GM23338 (cell line): ENCODE measurements at regions not wholly inside any gene's neighbourhood (a gene's known extent, or its start where the extent isn't known, plus 50 kb on each side); places are given as distances from the start of the nearest gene placed in this dataset.

ENCODE experiments used
- ATAC-seq: fragments of 200-7000 bp; cut with Tn5 transposase; 3 replicates; pipeline ENCODE4 v1.9.1; 2020
- DNase-seq: peaks from one replicate; pipeline ENCODE4 v3.0.0-alpha.2; 2015; ENCODE audit warnings: low spot score
- H2AFZ ChIP-seq: fragments of 200-600 bp; sonication (generic); 2 replicates; pipeline ENCODE4 v1.8.0; 2016; ENCODE audit warnings: antibody characterized with exemption, mild to moderate bottlenecking, moderate library complexity
- H3F3A ChIP-seq: fragments of 200-600 bp; sonication (generic); replicated peaks from 2 replicates; pipeline ENCODE4 v1.8.0; 2017; ENCODE audit warnings: antibody characterized with exemption, mixed run types, low read depth
- H3K27ac ChIP-seq: fragments of 200-600 bp; sonication (generic); 2 replicates; pipeline ENCODE4 v1.6.1; 2016; ENCODE audit warnings: low read depth
- H3K27me3 ChIP-seq: fragments of 200-600 bp; sonication (generic); 2 replicates; pipeline ENCODE4 v1.8.0; 2016; ENCODE audit warnings: mild to moderate bottlenecking, mixed run types, moderate library complexity; ENCODE audit not compliant: insufficient read depth
- H3K36me3 ChIP-seq: fragments of 200-600 bp; sonication (generic); 2 replicates; pipeline ENCODE4 v1.8.0; 2016; ENCODE audit warnings: mild to moderate bottlenecking; ENCODE audit not compliant: insufficient read depth
- H3K4me1 ChIP-seq: fragments of 200-600 bp; sonication (generic); 2 replicates; pipeline ENCODE4 v1.8.0; 2016; ENCODE audit warnings: mild to moderate bottlenecking, moderate library complexity; ENCODE audit not compliant: insufficient read depth
- H3K4me2 ChIP-seq: fragments of 200-600 bp; sonication (generic); 2 replicates; pipeline ENCODE4 v1.7.1; 2017; ENCODE audit warnings: mixed run types
- H3K4me3 ChIP-seq: fragments of 200-600 bp; sonication (generic); 2 replicates; pipeline ENCODE4 v1.6.1; 2016; ENCODE audit warnings: mixed run types
- H3K79me2 ChIP-seq: fragments of 200-600 bp; sonication (generic); replicated peaks from 2 replicates; pipeline ENCODE4 v1.8.0; 2017; ENCODE audit warnings: mild to moderate bottlenecking; ENCODE audit not compliant: insufficient read depth
- H3K9me2 ChIP-seq: fragments of 200-600 bp; sonication (generic); 2 replicates; pipeline ENCODE4 v1.8.0; 2017; ENCODE audit not compliant: insufficient read depth
- H4K20me1 ChIP-seq: fragments of 200-600 bp; sonication (generic); replicated peaks from 2 replicates; pipeline ENCODE4 v1.8.0; 2017; ENCODE audit warnings: mild to moderate bottlenecking; ENCODE audit not compliant: insufficient read depth
- H3K27ac Mint-ChIP-seq: 2 replicates; pipeline ENCODE4 v1.8.0; 2020; ENCODE audit warnings: inconsistent platforms, mild to moderate bottlenecking, moderate library complexity, mixed read lengths
- H3K27me3 Mint-ChIP-seq: 3 replicates; pipeline ENCODE4 v1.8.0; 2022; ENCODE audit warnings: low read depth, mild to moderate bottlenecking, moderate library complexity, mixed read lengths, inconsistent platforms; ENCODE audit not compliant: insufficient read depth, poor library complexity
- H3K36me3 Mint-ChIP-seq: 3 replicates; pipeline ENCODE4 v1.8.0; 2021; ENCODE audit warnings: low read depth, mild to moderate bottlenecking, inconsistent platforms, moderate library complexity, mixed read lengths
- H3K4me1 Mint-ChIP-seq: 3 replicates; pipeline ENCODE4 v1.8.0; 2020; ENCODE audit warnings: mild to moderate bottlenecking, inconsistent platforms, mixed read lengths
- H3K4me3 Mint-ChIP-seq: 3 replicates; pipeline ENCODE4 v1.8.0; 2021; ENCODE audit warnings: moderate library complexity, mild to moderate bottlenecking, inconsistent platforms, mixed read lengths
- H3K9me3 Mint-ChIP-seq: 3 replicates; pipeline ENCODE4 v1.8.0; 2020; ENCODE audit warnings: moderate library complexity, mild to moderate bottlenecking, inconsistent platforms, mixed read lengths
- CREB1 ChIP-seq: fragments of 250-450 bp; sonication (Bioruptor Pico); IDR thresholded peaks from 2 replicates; pipeline ENCODE4 v1.5.0; 2020; ENCODE audit warnings: low read depth, mild to moderate bottlenecking, moderate library complexity
- CTCF ChIP-seq, 2 experiments: fragments of 200-600 bp in 1 of 2; sonication (generic) in 1 of 2; conservative IDR thresholded peaks; 2 replicates each; pipeline versions ENCODE4 v1.5.1 to v1.6.1; 2016 to 2017; ENCODE audit warnings: antibody characterized with exemption in 2 of 2, low read depth in 2 of 2, mild to moderate bottlenecking in 2 of 2, moderate library complexity in 1 of 2
- ETS1 ChIP-seq: IDR thresholded peaks from 2 replicates; pipeline ENCODE4 v1.6.1; 2016; ENCODE audit warnings: antibody characterized with exemption
- EZH2 ChIP-seq: fragments of 200-600 bp; sonication (generic); IDR thresholded peaks from one replicate; pipeline ENCODE4 v1.8.0; 2017; ENCODE audit warnings: antibody characterized with exemption, mild to moderate bottlenecking, low read depth; ENCODE audit not compliant: unreplicated experiment
- EZH2phosphoT487 ChIP-seq: fragments of 200-600 bp; sonication (generic); IDR thresholded peaks from one replicate; pipeline ENCODE4 v1.8.1; 2018; ENCODE audit warnings: antibody characterized with exemption; ENCODE audit not compliant: unreplicated experiment
- JUNB ChIP-seq: IDR thresholded peaks from one replicate; pipeline ENCODE4 v1.6.1; 2016; ENCODE audit warnings: antibody characterized with exemption; ENCODE audit not compliant: unreplicated experiment
- NANOG ChIP-seq: IDR thresholded peaks from 2 replicates; pipeline ENCODE4 v1.6.1; 2016; ENCODE audit warnings: antibody characterized with exemption, borderline replicate concordance
- POLR2AphosphoS5 ChIP-seq: IDR thresholded peaks from 2 replicates; pipeline ENCODE4 v1.6.1; 2016; ENCODE audit warnings: antibody characterized with exemption, low read depth
- REST ChIP-seq: IDR thresholded peaks from one replicate; pipeline ENCODE4 v1.6.1; 2018; ENCODE audit warnings: antibody characterized with exemption; ENCODE audit not compliant: unreplicated experiment
- STAT1 ChIP-seq: IDR thresholded peaks from one replicate; pipeline ENCODE4 v1.6.1; 2016; ENCODE audit warnings: antibody characterized with exemption; ENCODE audit not compliant: unreplicated experiment
- ZNF114 ChIP-seq: fragments of 250-450 bp; sonication (Bioruptor Pico); IDR thresholded peaks from 2 replicates; pipeline ENCODE4 v1.5.0; 2020; ENCODE audit warnings: mild to moderate bottlenecking, moderate library complexity
- ZNF331 ChIP-seq: fragments of 250-450 bp; sonication (Bioruptor Pico); IDR thresholded peaks from 2 replicates; pipeline ENCODE4 v1.5.0; 2020; ENCODE audit warnings: low read depth, mild to moderate bottlenecking, moderate library complexity
- ZNF462 ChIP-seq: fragments of 250-450 bp; sonication (Bioruptor Pico); IDR thresholded peaks from 2 replicates; pipeline ENCODE4 v1.5.0; 2020; ENCODE audit warnings: mild to moderate bottlenecking, moderate library complexity

GRCh38 chr10:33697016-33697415 is 362.5 kb upstream of the NRP1 start:
- H4K20me1 ChIP-seq: no peaks in the 10 kb centered on the region
- DNase-seq (no peak), ATAC-seq (no peak)
- TF ChIP-seq JUNB (no peak), STAT1 (no peak), ZNF114 (CRISPR knock-in tag) (no peak), EZH2 (no peak), CREB1 (no peak), ZNF462 (CRISPR knock-in tag) (no peak), NANOG (no peak), EZH2phosphoT487 (no peak), ETS1 (no peak), CTCF (conservative IDR thresholded peaks at IDR 0.05; ENCODE audit: low read depth in 2 of 2) (no peak), POLR2AphosphoS5 (no peak), REST (no peak), ZNF331 (no peak)
- Mint-ChIP-seq H3K4me3 (no peak overlapping the region), H3K4me1 (peaks cover 17% of the 10 kb centered on the region; the same call in 2 of the 3 replicates), H3K9me3 (peaks cover 28% of the 10 kb centered on the region), H3K36me3 (peaks cover 40% of the 10 kb centered on the region), H3K27me3 (peaks cover 4% of the 10 kb centered on the region), H3K27ac (peak overlapping the region; percentile 35; the same call in 1 of the 2 replicates)
- no peaks in the 10 kb centered on the region for H3F3A ChIP-seq
- H3K4me2 ChIP-seq: no peak overlapping the region
- peaks cover 8% of the 10 kb centered on the region; the same call in 1 of the 2 replicates for H3K4me1 ChIP-seq
- no peaks in the 10 kb centered on the region for H3K27me3 ChIP-seq
- H3K36me3 ChIP-seq: no peaks in the 10 kb centered on the region
- H2AFZ ChIP-seq: no peak overlapping the region
- peaks cover 3% of the 10 kb centered on the region for H3K9me2 ChIP-seq
- H3K27ac ChIP-seq: no peak overlapping the region
- no peaks in the 10 kb centered on the region for H3K79me2 ChIP-seq
- H3K4me3 ChIP-seq: no peak overlapping the region
